ENCODE measurements at regions not wholly inside any gene's neighbourhood (a gene's known extent, or its start where the extent isn't known, plus 50 kb on each side); places are given as distances from the start of the nearest gene placed in this dataset.

DNA sequence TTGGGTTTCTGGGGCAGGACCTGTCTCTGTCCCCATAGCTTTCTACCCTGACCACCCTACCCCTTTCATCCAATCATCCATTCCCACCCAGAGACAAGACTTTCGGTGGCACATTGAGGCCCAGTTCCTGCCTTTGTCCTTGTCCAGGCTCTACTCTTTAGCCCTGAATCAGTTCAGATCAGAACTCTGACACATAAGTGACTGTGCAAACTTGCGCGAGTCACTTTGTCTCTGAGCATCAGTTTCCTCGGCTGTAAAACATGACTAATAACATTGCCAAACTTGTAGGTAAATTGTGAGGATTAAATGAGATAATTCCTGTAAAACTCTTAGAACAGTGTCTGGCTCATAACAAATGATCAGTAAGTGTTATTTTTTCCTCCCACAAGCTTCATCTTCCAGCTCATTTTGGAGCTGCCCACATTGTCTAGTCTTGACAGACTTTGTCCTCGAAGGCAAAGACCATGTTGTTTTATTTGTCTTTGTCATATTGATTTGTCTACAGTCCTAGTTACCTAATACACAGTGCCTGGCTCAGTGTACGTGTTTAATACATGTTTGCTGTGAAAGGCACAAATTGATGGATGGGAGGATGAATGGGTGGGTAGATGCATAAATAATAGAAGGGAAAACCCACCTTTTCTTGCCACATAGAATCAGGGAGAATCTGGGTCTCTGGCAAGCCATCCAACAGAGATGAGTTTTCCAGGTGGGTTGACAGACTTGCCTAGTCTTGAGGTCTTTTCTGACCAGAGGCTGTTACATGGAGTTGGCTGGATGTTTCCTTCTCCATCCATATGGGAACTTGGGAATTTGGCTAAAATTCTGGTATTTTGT, 262.9 kb downstream of the OMA1 start:
- DNase-seq, result no peak
- Mint-ChIP-seq H3K27me3 (ENCODE audit: insufficient read depth) (peaks cover 4% of the 10 kb centered on the region), H3K4me3 (no peak overlapping the region), H3K27ac (no peak overlapping the region), H3K4me1 (ENCODE audit: low read depth) (no peaks in the 10 kb centered on the region; the same call in 1 of the 2 replicates), H3K9me3 (no peaks in the 10 kb centered on the region), H3K36me3 (ENCODE audit: low read depth) (no peaks in the 10 kb centered on the region)
- TF ChIP-seq, protein P1, sequence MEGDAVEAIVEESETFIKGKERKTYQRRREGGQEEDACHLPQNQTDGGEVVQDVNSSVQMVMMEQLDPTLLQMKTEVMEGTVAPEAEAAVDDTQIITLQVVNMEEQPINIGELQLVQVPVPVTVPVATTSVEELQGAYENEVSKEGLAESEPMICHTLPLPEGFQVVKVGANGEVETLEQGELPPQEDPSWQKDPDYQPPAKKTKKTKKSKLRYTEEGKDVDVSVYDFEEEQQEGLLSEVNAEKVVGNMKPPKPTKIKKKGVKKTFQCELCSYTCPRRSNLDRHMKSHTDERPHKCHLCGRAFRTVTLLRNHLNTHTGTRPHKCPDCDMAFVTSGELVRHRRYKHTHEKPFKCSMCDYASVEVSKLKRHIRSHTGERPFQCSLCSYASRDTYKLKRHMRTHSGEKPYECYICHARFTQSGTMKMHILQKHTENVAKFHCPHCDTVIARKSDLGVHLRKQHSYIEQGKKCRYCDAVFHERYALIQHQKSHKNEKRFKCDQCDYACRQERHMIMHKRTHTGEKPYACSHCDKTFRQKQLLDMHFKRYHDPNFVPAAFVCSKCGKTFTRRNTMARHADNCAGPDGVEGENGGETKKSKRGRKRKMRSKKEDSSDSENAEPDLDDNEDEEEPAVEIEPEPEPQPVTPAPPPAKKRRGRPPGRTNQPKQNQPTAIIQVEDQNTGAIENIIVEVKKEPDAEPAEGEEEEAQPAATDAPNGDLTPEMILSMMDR (IDR thresholded peaks at IDR 0.05), result no peak

DNA sequence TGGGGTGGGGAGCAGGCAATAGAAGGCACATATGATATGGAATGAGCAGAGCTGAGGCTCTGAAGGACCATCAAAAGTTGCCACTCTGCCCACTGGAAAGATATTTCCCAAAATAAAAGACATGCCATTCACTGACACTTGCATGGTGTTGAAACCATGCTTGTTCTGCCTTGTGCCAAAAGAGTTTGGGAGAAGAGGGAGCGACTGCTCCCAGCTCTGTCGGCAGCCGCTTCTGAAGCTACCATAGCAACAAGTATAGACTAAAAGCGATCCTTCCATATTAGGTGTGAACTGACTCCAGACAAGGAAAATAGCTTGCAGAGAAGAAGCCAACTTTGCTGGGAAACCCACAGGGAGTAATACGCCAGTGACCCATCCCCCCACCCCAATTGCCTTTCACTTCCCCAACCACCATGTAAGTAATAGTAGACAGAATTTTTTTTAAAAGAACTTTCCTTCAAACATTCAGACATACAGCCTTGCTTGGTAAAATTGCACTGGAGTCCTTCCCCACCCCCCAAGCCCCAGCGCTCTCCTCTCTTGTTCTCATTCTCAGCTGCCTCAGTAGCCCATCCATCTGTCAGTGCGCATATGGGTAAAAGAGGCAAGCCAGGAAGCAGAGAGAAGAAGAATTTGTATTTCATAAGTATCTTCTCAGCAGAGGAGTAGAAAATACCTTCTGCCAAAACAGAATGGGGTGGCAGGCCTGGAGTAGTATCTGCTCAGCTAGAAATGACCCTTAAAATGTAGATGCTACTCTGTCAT, 263.7 kb downstream of the OMA1 start:
- no peak overlapping the region for H3K4me3 Mint-ChIP-seq
- no peaks in the 10 kb centered on the region for H3K36me3 Mint-ChIP-seq (ENCODE audit: low read depth)
- no peaks in the 10 kb centered on the region; the same call in 1 of the 2 replicates for H3K4me1 Mint-ChIP-seq (ENCODE audit: low read depth)
- TF ChIP-seq, protein P1 (IDR thresholded peaks at IDR 0.05), result no peak
- peaks cover 4% of the 10 kb centered on the region for H3K27me3 Mint-ChIP-seq (ENCODE audit: insufficient read depth)
- no peaks in the 10 kb centered on the region for H3K9me3 Mint-ChIP-seq
- H3K27ac Mint-ChIP-seq, result no peak overlapping the region
- no peak for DNase-seq

DNA sequence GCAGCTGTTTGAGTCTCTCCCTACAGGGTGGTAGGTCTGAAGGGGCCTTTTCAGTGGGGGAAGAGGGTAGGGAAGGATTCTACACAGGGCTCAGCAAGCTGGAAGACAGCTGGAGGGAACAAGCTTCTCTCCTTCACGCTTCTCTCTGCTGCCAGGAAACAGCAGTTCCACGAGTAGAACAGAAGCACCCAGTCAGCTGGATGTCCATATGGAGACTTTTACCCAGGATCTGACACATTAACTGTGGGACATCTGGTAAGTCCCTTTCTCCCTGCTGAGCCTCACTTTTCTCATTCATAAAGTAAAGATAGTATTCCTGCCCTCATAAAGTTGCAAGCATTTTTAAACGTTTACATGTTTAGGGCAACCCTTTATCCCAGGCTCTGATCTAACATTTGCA, 280.3 kb downstream of the OMA1 start:
- Mint-ChIP-seq H3K27me3 (ENCODE audit: insufficient read depth) (peaks cover 8% of the 10 kb centered on the region; the same call in 1 of the 2 replicates), H3K27ac (no peak overlapping the region), H3K4me3 (no peak overlapping the region), H3K36me3 (ENCODE audit: low read depth) (no peaks in the 10 kb centered on the region), H3K9me3 (no peaks in the 10 kb centered on the region), H3K4me1 (ENCODE audit: low read depth) (no peaks in the 10 kb centered on the region)
- no peak for DNase-seq
- TF ChIP-seq, protein P1 (IDR thresholded peaks at IDR 0.05), result no peak

DNA sequence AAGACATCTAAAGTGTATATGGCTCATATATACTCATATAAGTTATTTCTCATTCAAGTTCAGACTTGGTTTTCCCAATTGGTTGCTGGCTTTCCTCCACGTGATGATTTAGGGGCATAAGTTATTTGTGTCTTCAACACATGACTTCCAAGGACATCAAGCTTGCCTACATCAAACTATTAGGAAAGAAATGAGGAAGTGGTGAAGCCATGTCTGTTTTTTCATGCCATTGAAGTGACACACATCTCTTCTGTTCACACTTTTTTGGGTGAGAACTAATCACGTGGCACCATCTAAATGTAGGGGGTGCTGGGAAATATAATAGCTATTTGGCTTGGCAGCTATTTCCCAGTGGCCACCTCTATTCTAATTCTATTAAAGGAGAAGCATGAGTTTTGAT, 282.1 kb downstream of the OMA1 start:
- Mint-ChIP-seq H3K36me3 (ENCODE audit: low read depth) (no peaks in the 10 kb centered on the region), H3K27ac (no peak overlapping the region), H3K4me3 (no peak overlapping the region), H3K27me3 (ENCODE audit: insufficient read depth) (peaks cover 8% of the 10 kb centered on the region; the same call in 1 of the 2 replicates), H3K9me3 (no peaks in the 10 kb centered on the region), H3K4me1 (ENCODE audit: low read depth) (no peaks in the 10 kb centered on the region)
- no peak for DNase-seq
- TF ChIP-seq, protein P1 (IDR thresholded peaks at IDR 0.05), result no peak

DNA sequence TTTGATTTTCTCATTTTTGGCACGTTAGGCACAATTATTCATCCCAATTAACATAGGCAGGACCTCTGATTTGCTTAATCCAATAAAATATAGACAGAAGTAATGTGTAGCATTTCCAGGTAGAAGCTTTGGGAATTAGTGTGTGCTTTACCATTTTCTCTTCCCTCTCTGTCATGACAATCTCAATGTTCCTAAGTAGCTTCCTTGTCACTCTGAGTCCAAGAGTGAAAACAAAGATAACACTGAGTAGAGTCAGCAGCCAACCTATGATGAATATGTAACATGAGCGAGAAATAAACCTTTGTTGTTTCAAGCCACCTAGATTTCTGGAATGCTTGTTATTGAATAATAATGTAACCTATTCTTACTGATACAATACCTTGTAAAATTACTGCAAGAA, 283.8 kb downstream of the OMA1 start:
- no peak for DNase-seq
- TF ChIP-seq, protein P1 (IDR thresholded peaks at IDR 0.05), result no peak
- no peaks in the 10 kb centered on the region for H3K36me3 Mint-ChIP-seq (ENCODE audit: low read depth)
- H3K4me1 Mint-ChIP-seq (ENCODE audit: low read depth), result no peaks in the 10 kb centered on the region
- peaks cover 14% of the 10 kb centered on the region; the same call in 1 of the 2 replicates for H3K27me3 Mint-ChIP-seq (ENCODE audit: insufficient read depth)
- no peak overlapping the region for H3K4me3 Mint-ChIP-seq
- H3K27ac Mint-ChIP-seq, result no peak overlapping the region
- no peaks in the 10 kb centered on the region for H3K9me3 Mint-ChIP-seq

Data from HFFc6 (cell line).